HG03558 (cell line): ENCODE measurements at regions not wholly inside any gene's neighbourhood (a gene's known extent, or its start where the extent isn't known, plus 50 kb on each side); places are given as distances from the start of the nearest gene placed in this dataset.

ENCODE experiments used
- ATAC-seq: cut with Tn5 transposase; IDR thresholded peaks from one replicate; pipeline ENCODE4 v1.9.1; 2021; ENCODE audit warnings: moderate number of reproducible peaks; ENCODE audit not compliant: unreplicated experiment; ENCODE audit errors: extremely low read depth

GRCh38 chr1:87795615-87796337 lies 467.1 kb downstream of the LMO4 start:
- no peak for ATAC-seq

DNA sequence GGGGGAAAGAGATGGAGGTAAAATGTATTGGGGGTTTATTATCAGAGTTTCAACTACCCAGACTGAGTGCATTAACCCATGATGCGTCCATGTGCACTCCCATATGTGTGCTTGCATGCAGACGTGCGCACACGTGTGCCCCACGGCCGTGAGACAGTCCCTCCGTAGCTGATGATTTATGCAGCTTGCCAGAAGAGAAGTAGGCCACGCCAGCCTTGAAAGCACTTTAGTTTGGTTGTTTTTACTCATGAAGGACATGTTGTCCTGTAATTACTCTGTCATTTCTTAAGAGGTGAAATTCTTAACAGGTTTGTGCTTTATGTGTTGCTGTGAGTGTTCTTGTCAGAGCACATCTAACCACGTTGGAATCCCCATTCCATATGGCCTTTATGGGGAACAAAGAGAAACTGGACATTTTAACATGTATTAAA lies 467.8 kb downstream of the LMO4 start:
- ATAC-seq: no peak

- ATAC-seq: no peak
These were observed 470.8 kb downstream of the LMO4 start for GRCh38 chr1:87799451-87799850.

DNA sequence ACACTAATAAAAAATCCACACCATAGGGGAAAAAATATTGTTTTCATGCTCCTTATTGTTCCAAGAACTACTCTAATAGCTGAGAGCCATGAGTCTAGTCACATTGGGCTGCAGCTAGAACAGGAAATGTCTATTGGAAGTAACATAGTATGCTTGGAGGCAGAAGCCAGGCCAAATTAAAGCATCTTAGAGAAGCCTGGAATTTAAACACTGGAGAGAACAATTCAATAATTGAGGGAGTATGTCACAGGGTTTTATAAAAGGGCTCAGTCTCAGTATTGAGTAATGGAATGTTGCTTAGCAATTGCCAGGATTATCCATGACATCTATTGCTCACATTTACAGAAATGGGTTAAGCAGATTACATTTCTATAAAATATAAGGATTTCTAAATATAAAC lies 471.3 kb downstream of the LMO4 start:
- no peak for ATAC-seq

GRCh38 chr1:87803375-87803774 lies 474.7 kb downstream of the LMO4 start:
- no peak for ATAC-seq

GRCh38 chr1:87804128-87804527 lies 475.4 kb downstream of the LMO4 start:
- no peak for ATAC-seq

GRCh38 chr1:87805666-87806378 lies 477.1 kb downstream of the LMO4 start:
- ATAC-seq: no peak

- ATAC-seq: no peak
These were observed 477.9 kb downstream of the LMO4 start for GRCh38 chr1:87806379-87807094.

GRCh38 chr1:87810166-87810565 lies 481.5 kb downstream of the LMO4 start:
- no peak for ATAC-seq

DNA sequence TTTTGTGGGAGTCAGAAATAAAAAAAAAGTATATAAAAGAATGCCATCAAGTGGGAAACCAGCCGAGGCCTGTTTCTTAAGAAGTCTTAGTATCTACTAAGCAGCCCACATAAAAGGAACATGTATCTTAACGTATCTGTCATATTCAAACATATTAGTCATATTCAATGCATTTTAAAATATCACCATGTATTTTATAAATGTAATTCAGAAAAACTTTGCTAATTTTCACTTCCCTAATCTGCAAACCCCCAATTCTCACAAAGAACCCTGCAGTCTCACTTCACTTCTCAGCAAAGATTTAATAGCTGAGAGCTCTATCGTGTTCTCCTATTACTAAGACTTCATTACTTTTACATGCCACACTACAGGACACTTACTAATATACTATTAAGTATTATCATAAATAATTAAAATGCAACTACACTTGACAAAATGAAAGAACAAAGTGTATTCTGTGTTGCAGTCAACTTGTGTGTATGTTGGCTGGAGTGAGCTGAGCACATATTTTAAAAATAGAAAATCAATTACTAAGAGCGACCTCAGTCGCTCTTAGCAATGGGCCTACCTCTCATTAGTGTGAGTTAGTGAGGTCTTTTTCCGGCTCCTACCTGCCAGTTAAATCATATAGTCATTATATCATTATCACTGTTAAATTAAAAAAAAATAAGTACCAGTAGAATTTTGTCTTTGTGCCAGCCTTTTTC lies 484.3 kb downstream of the LMO4 start:
- peak; percentile 45 for ATAC-seq

GRCh38 chr1:87814573-87814972 lies 485.9 kb downstream of the LMO4 start:
- ATAC-seq: no peak

- ATAC-seq: no peak
These were observed 488.0 kb downstream of the LMO4 start for GRCh38 chr1:87816646-87817045.

DNA sequence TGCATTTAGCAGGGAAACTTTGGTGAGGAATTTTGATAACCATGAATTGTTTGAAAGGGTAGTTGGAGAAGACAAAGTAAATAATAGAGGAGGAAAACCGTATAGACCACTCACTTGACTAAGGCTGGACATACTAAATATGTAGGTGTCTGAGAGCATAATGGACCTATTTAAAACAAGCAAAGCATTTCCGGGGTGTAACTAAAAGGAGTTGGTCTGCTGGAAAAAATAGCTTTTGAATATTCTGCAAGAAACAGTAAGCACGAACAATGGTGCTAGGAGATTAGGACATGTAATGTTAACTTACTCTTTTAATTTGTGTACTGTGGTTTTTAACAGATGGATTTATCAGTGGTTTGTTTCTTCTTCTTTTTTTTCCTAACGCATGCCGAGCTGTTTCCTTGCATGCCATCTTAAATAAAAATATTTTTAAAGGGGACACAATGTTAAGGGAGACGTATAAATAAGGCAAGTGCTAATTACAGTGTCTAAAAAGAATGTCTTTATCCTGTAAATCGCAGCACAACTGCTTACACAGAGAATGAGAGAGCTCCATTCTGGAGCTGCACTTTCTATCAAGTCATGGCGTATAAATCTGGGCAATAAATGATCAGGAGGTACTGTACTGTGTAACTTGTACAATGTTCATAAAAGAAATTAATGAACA lies 492.1 kb downstream of the LMO4 start:
- ATAC-seq: no peak

DNA sequence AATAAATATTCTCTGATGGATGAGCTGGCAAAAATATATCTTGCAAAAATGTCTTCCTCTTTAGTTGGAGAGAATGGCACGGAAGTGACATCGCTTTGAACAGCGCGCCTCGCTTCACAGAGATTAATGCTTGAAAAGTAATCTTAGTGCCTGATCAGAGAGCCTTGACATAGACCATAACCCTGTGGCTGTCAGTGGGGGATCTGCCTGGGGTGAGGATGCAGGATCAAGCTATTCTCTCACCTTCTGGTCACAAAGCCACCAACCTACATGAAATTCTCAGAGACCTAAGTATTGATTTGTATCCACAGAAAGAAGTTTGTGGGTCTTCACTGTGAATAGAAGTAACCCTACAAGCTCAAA lies 492.6 kb downstream of the LMO4 start:
- ATAC-seq: no peak

DNA sequence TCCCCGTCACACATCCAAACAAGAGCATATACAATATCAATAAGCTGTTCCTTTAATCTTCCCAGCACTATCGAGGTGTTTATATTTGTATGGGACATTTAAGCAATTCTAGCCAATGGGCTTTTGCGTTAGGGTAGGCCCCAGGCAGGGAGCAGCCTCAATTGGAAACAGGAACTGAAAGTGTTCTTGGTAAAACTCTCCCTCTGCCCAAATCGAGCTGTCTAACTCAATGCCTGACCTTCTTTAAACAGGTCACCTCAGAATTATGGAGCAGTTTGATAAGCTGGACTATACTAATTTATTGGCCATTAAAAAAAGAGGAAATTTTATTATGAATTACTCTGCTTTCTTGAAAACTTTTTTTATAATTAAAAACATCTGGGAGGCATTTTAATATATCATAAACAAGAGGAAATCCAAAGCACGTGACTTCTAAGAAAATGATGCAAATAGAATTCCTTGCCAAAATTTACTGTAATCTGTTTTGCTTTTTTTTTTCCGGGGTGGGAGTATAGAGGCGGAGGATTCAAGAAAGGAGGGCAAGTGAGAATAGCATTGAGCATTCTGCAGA lies 498.1 kb downstream of the LMO4 start:
- peak; percentile 80 for ATAC-seq

DNA sequence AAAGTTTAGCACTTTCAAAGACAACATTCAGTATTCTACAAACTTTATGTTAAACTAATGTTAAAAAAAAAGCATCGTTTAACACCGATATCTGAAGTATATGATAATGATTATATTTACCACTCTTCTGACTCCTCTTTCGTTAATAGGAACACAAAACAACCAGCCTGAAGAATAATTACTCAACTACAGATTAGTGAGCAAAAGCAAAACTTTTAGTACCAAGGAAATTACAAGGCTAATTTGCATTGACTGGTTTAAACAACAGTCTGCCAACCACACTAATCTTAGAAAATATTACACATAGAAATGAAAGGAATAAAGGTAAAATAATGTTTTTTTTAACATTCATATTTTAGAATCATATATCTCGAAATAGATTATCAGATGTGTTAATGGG lies 500.7 kb downstream of the LMO4 start:
- no peak for ATAC-seq

- ATAC-seq: no peak
These were observed 501.8 kb downstream of the LMO4 start for GRCh38 chr1:87830432-87830978.

- no peak for ATAC-seq
These were observed 504.5 kb downstream of the LMO4 start for GRCh38 chr1:87833166-87833565.

- no peak for ATAC-seq
These were observed 505.5 kb downstream of the LMO4 start for GRCh38 chr1:87834151-87834550.

- ATAC-seq: no peak
These were observed 506.3 kb downstream of the LMO4 start for GRCh38 chr1:87834941-87835340.
